IMR-90 (cell line): ENCODE measurements at regions not wholly inside any gene's neighbourhood (a gene's known extent, or its start where the extent isn't known, plus 50 kb on each side); places are given as distances from the start of the nearest gene placed in this dataset.

Experiments used
- ATAC-seq: fragments of 200-7000 bp; cut with Tn5 transposase; 2 replicates; pipeline ENCODE4 v1.9.1; 2020; ENCODE audit warnings: low read depth, mild to moderate bottlenecking, moderate library complexity
- BruUV-seq: library from RNA; stranded (reverse); fragments of 400-500 nt; replicated peaks from 2 replicates; lab custom pipeline; 2021; lab: Mats Ljungman, UMichigan
- CTCF ChIA-PET: fragments of 300-600 bp; formaldehyde crosslinking; extraction: SDS; loops from one replicate; lab custom pipeline; 2021; ENCODE audit warnings: antibody characterized with exemption; lab: Yijun Ruan, JAX
- POLR2A ChIA-PET: fragments of 300-600 bp; sonication (Branson Sonifier 250); formaldehyde crosslinking; loops from one replicate; lab custom pipeline; 2022; ENCODE audit warnings: antibody characterized with exemption; ENCODE audit not compliant: unreplicated experiment; lab: Charles Lee
- DNase-seq: peaks from one replicate; pipeline ENCODE4 v3.0.0; 2013
- H2AFZ ChIP-seq: replicated peaks from 2 replicates; pipeline ENCODE3; 2013; ENCODE audit warnings: low read length, mild to moderate bottlenecking; ENCODE audit not compliant: poor library complexity
- H2AK5ac ChIP-seq: 2 replicates; pipeline ENCODE4 v1.6.1; 2013; ENCODE audit warnings: low read depth, low read length, inconsistent platforms
- H2AK9ac ChIP-seq: replicated peaks from 2 replicates; pipeline ENCODE3; 2013; ENCODE audit warnings: mild to moderate bottlenecking, low read depth, low read length, moderate library complexity; ENCODE audit not compliant: poor library complexity
- H2BK120ac ChIP-seq: 2 replicates; pipeline ENCODE4 v1.6.1; 2013; ENCODE audit warnings: low read depth, low read length, inconsistent platforms
- H2BK15ac ChIP-seq: 3 replicates; pipeline ENCODE4 v1.6.1; 2013; ENCODE audit warnings: low read depth, low read length, inconsistent platforms
- H2BK20ac ChIP-seq: 2 replicates; pipeline ENCODE4 v1.6.1; 2013; ENCODE audit warnings: low read depth, mild to moderate bottlenecking, inconsistent platforms, low read length, moderate library complexity
- H2BK5ac ChIP-seq: 2 replicates; pipeline ENCODE4 v1.6.1; 2013; ENCODE audit warnings: mild to moderate bottlenecking, low read depth, low read length, inconsistent platforms; ENCODE audit not compliant: poor library complexity, severe bottlenecking
- H3K14ac ChIP-seq: replicated peaks from 2 replicates; pipeline ENCODE4 v1.6.1; 2013; ENCODE audit warnings: low read depth, low read length, inconsistent platforms
- H3K18ac ChIP-seq: 2 replicates; pipeline ENCODE4 v1.6.1; 2013; ENCODE audit warnings: low read depth, low read length, control low read depth
- H3K23ac ChIP-seq: 2 replicates; pipeline ENCODE4 v1.6.1; 2013; ENCODE audit warnings: low read depth, low read length, inconsistent platforms
- H3K27ac ChIP-seq: 2 replicates; pipeline ENCODE4 v1.5.1; 2013; ENCODE audit warnings: mild to moderate bottlenecking, control low read depth, low read length; ENCODE audit not compliant: insufficient read depth
- H3K27me3 ChIP-seq: 2 replicates; pipeline ENCODE4 v1.6.1; 2013; ENCODE audit warnings: low read length; ENCODE audit not compliant: control insufficient read depth, insufficient read depth
- H3K36me3 ChIP-seq: 2 replicates; pipeline ENCODE4 v1.6.1; 2013; ENCODE audit warnings: low read length, mixed read lengths; ENCODE audit not compliant: control insufficient read depth, insufficient read depth
- H3K4ac ChIP-seq: 2 replicates; pipeline ENCODE4 v1.6.1; 2013; ENCODE audit warnings: low read depth, low read length, inconsistent platforms
- H3K4me1 ChIP-seq: 2 replicates; pipeline ENCODE4 v1.6.1; 2013; ENCODE audit warnings: low read length, mixed read lengths; ENCODE audit not compliant: control insufficient read depth, insufficient read depth
- H3K4me2 ChIP-seq: 2 replicates; pipeline ENCODE4 v1.6.1; 2013; ENCODE audit warnings: low read depth, mild to moderate bottlenecking, control low read depth, low read length, moderate library complexity
- H3K4me3 ChIP-seq: 2 replicates; pipeline ENCODE4 v1.5.1; 2013; ENCODE audit warnings: low read depth, mild to moderate bottlenecking, control low read depth, low read length, moderate library complexity; ENCODE audit not compliant: insufficient read depth
- H3K56ac ChIP-seq: 2 replicates; pipeline ENCODE4 v1.6.1; 2013; ENCODE audit warnings: low read length, inconsistent platforms; ENCODE audit not compliant: insufficient read depth; ENCODE audit errors: extremely low read depth
- H3K79me1 ChIP-seq, 2 experiments: 2 replicates each; pipeline ENCODE4 v1.6.1; 2013; ENCODE audit warnings: low read length in 2 of 2, inconsistent platforms in 1 of 2, low read depth in 1 of 2
- H3K9ac ChIP-seq: 2 replicates; pipeline ENCODE4 v1.6.1; 2013; ENCODE audit warnings: low read depth, low read length, control low read depth
- H3K9me1 ChIP-seq: 2 replicates; pipeline ENCODE4 v1.6.1; 2013; ENCODE audit warnings: low read length, inconsistent platforms; ENCODE audit not compliant: insufficient read depth
- H3K9me3 ChIP-seq: 2 replicates; pipeline ENCODE4 v1.6.1; 2013; ENCODE audit warnings: low read length; ENCODE audit not compliant: control insufficient read depth, insufficient read depth
- H4K20me1 ChIP-seq: 2 replicates; pipeline ENCODE4 v1.6.1; 2013; ENCODE audit warnings: low read length, inconsistent platforms; ENCODE audit not compliant: insufficient read depth
- H4K5ac ChIP-seq: 2 replicates; pipeline ENCODE4 v1.6.1; 2013; ENCODE audit warnings: mild to moderate bottlenecking, low read depth, low read length, control low read depth
- H4K8ac ChIP-seq, 2 experiments: 2 replicates each; pipeline ENCODE4 v1.6.1; 2013; ENCODE audit warnings: low read depth in 2 of 2, low read length in 2 of 2, control low read depth in 1 of 2, inconsistent platforms in 1 of 2
- H4K91ac ChIP-seq: 2 replicates; pipeline ENCODE4 v1.6.1; 2013; ENCODE audit warnings: low read depth, low read length, inconsistent platforms; ENCODE audit not compliant: insufficient read depth
- ELK1 ChIP-seq: fragments of 150-350 bp; IDR thresholded peaks from 2 replicates; pipeline ENCODE4 v1.6.1; 2016; ENCODE audit warnings: low read depth, mild to moderate bottlenecking, low read length, moderate library complexity, borderline replicate concordance
- FOS ChIP-seq: fragments of 150-350 bp; IDR thresholded peaks from 2 replicates; pipeline ENCODE4 v1.6.1; 2016; ENCODE audit warnings: low read depth, low read length
- MAFK ChIP-seq: IDR thresholded peaks from 2 replicates; pipeline ENCODE4 v1.6.1; 2012; ENCODE audit warnings: low read depth, low read length, improper control_type of control experiment
- NFE2L2 ChIP-seq: fragments of 150-350 bp; IDR thresholded peaks from 2 replicates; pipeline ENCODE4 v1.6.1; 2016; ENCODE audit warnings: low read depth, mild to moderate bottlenecking, low read length
- WGBS, 2 experiments: methylation state at CpG; one replicate each; pipeline versions ENCODE4 v1.1.5 to v1.1.7; 2013; ENCODE audit warnings: missing lambda C conversion rate in 2 of 2; ENCODE audit not compliant: insufficient read length in 1 of 2; ENCODE audit errors: extremely low coverage in 2 of 2; 5-methylcytosine and 5-hydroxymethylcytosine counted together
- dilution Hi-C: fragments of 300-500 bp; cut with HindIII; formaldehyde crosslinking; loops from one replicate; pipeline ENCODE4 v1.14.3; 2018; ENCODE audit warnings: low sequenced_read_pairs; ENCODE audit not compliant: unreplicated experiment
- in situ Hi-C: fragments of 300-500 bp; cut with MboI; formaldehyde crosslinking; loops from 3 replicates; pipeline ENCODE4 v1.14.3; 2019; ENCODE audit warnings: low sequenced_read_pairs, inconsistent platforms, mixed read lengths
- intact Hi-C: fragments of 100-400 bp; cut with micrococcal nuclease; formaldehyde crosslinking; loops from 2 replicates; pipeline ENCODE4 v1.10.0; 2022

DNA sequence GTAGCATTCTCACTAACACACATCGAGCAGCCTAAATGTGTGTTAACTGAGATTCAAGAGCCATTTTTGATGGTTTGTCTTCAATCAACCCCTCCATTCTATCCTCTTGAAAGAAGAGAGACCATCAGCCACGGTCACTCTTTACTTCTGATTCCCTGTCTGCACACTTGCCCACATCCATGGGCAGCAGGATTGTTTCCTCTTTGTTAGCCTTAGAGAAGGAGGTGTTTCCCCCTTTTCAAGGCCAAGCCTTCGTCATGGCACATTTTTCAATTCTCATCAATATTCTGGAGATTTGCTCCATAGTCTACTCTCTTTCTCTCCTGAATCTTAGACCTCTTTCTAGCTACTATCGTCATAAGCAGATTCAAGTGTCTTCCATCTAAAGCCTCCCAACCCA, 522.4 kb upstream of the NAALADL2 start:
- H3K36me3 ChIP-seq: no peaks in the 10 kb centered on the region
- no peak overlapping the region for H3K27ac ChIP-seq
- WGBS, 2 experiments: 80% methylated on average over 1 of the region's 4 CpGs; no CpG with 5 or more reads in 1 of the 2 experiments
- DNase-seq (no peak), ATAC-seq (no peak)
- H4K20me1 ChIP-seq: no peaks in the 10 kb centered on the region
- dilution Hi-C loops (no loop called here), intact Hi-C loops (no loop called here), in situ Hi-C loops (no loop called here)
- no peak overlapping the region for H2AK5ac ChIP-seq
- no peak overlapping the region for H3K23ac ChIP-seq
- H3K9ac ChIP-seq: no peak overlapping the region
- no peak overlapping the region for H3K14ac ChIP-seq
- H2BK5ac ChIP-seq: no peak overlapping the region
- no peak overlapping the region for H2BK20ac ChIP-seq
- no peak overlapping the region for H3K4ac ChIP-seq
- H4K5ac ChIP-seq: no peak overlapping the region
- no peak overlapping the region for H3K4me3 ChIP-seq
- H3K4me1 ChIP-seq: no peaks in the 10 kb centered on the region
- no peaks in the 10 kb centered on the region for H3K79me1 ChIP-seq
- no peaks in the 10 kb centered on the region for H3K9me3 ChIP-seq
- no peak overlapping the region for H3K18ac ChIP-seq
- TF ChIP-seq MAFK: no peak
- no peak for TF ChIP-seq ELK1
- no peak for TF ChIP-seq FOS
- no peak for TF ChIP-seq NFE2L2
- no peak overlapping the region for H2AFZ ChIP-seq
- H3K9me1 ChIP-seq: no peaks in the 10 kb centered on the region
- no peak overlapping the region for H3K56ac ChIP-seq
- BruUV-seq: no TSS peak
- no peak overlapping the region for H2AK9ac ChIP-seq
- no peak overlapping the region for H4K8ac ChIP-seq
- POLR2A ChIA-PET: no interaction called here
- H4K91ac ChIP-seq: no peak overlapping the region
- no peak overlapping the region for H3K4me2 ChIP-seq
- H3K27me3 ChIP-seq: no peaks in the 10 kb centered on the region
- CTCF ChIA-PET: no interaction called here
- H2BK15ac ChIP-seq: no peak overlapping the region
- no peak overlapping the region for H2BK120ac ChIP-seq
